Thoracic aorta (tissue), 2 donors: ENCODE measurements at regions not wholly inside any gene's neighbourhood (a gene's known extent, or its start where the extent isn't known, plus 50 kb on each side); places are given as distances from the start of the nearest gene placed in this dataset.

ENCODE experiments used
- ATAC-seq: fragments of 150-250 bp; one replicate; pipeline ENCODE4 v1.8.0; 2017; ENCODE audit warnings: low read depth; ENCODE audit not compliant: insufficient number of reproducible peaks, low FRiP score
- DNase-seq: peaks from one replicate; pipeline ENCODE4 v3.0.0-alpha.2; 2020; ENCODE audit warnings: low spot score
- H3K27ac ChIP-seq, 2 donors: fragments of 200-600 bp; sonication (generic); 1 replicate in 1 of 2; 2 replicates in 1 of 2; pipeline ENCODE4 v1.5.1; 2016; ENCODE audit warnings: mild to moderate bottlenecking in 2 of 2, moderate library complexity in 2 of 2
- H3K27me3 ChIP-seq: fragments of 200-600 bp; sonication (generic); replicated peaks from 2 replicates; pipeline ENCODE4 v1.6.0; 2016; ENCODE audit warnings: mild to moderate bottlenecking; ENCODE audit not compliant: insufficient read depth
- H3K36me3 ChIP-seq: fragments of 200-600 bp; sonication (generic); one replicate; pipeline ENCODE4 v1.5.1; 2016
- H3K4me1 ChIP-seq, 2 donors: fragments of 200-600 bp; sonication (generic); 1 replicate in 1 of 2; 2 replicates in 1 of 2; pipeline versions ENCODE4 v1.5.1 to v1.6.0; 2016; ENCODE audit warnings: low read depth in 2 of 2, mild to moderate bottlenecking in 1 of 2; ENCODE audit not compliant: control insufficient read depth in 1 of 2
- H3K4me3 ChIP-seq: fragments of 200-600 bp; sonication (generic); 2 replicates; pipeline ENCODE4 v1.5.1; 2016; ENCODE audit warnings: mild to moderate bottlenecking
- H3K9me3 ChIP-seq: fragments of 200-600 bp; sonication (generic); 2 replicates; pipeline ENCODE4 v1.5.1; 2016
- TF ChIP-seq, protein P1 (sequence below): fragments of 200-600 bp; sonication (generic); IDR thresholded peaks from one replicate; pipeline ENCODE4 v1.5.1; 2019; ENCODE audit warnings: antibody characterized with exemption

DNA sequence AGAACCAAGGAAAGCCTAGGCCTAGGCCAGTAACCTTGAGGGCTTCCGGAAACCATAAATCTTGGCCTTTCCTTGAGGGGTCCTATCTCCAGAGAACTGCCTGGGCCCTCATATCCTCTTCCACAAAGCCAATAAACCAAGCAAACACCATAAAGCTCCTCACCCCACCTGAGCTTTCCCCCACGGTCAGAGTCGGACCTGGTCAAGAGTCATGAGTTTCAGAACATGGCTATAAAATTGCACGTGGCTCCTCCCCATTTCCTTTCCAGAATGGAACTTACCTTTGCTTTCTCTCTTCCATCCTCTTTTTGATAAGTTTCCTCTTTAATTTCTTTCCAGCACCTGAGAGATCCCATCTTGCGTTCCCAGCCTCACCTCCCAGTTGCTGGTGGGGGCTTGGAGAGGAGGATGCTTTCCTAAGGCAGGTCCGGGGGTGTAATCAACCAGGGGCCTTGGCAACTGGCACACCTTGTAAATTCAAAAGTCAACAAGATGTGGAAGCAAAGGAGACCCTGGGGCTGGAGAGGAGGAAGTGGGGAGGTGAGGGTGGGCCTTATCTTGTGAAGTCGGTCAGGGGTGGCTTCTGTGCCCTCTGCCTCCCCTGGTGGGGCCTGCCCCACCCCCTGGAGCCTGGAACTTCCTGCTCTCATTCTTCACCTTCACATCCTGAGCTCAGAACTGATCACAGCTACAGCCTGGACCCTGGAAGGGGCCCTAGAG is 259.9 kb downstream of the FOXD2 start:
- Histone ChIP-seq H3K27ac (no peak overlapping the region), H3K4me3 (no peak overlapping the region), H3K27me3 (no peaks in the 10 kb centered on the region), H3K4me1 (peaks cover 0 to 8% of the 10 kb centered on the region in 2 donors), H3K36me3 (no peaks in the 10 kb centered on the region), H3K9me3 (no peaks in the 10 kb centered on the region)
- TF ChIP-seq, protein P1, sequence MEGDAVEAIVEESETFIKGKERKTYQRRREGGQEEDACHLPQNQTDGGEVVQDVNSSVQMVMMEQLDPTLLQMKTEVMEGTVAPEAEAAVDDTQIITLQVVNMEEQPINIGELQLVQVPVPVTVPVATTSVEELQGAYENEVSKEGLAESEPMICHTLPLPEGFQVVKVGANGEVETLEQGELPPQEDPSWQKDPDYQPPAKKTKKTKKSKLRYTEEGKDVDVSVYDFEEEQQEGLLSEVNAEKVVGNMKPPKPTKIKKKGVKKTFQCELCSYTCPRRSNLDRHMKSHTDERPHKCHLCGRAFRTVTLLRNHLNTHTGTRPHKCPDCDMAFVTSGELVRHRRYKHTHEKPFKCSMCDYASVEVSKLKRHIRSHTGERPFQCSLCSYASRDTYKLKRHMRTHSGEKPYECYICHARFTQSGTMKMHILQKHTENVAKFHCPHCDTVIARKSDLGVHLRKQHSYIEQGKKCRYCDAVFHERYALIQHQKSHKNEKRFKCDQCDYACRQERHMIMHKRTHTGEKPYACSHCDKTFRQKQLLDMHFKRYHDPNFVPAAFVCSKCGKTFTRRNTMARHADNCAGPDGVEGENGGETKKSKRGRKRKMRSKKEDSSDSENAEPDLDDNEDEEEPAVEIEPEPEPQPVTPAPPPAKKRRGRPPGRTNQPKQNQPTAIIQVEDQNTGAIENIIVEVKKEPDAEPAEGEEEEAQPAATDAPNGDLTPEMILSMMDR = no peak
- ATAC-seq (no peak), DNase-seq (no peak)

DNA sequence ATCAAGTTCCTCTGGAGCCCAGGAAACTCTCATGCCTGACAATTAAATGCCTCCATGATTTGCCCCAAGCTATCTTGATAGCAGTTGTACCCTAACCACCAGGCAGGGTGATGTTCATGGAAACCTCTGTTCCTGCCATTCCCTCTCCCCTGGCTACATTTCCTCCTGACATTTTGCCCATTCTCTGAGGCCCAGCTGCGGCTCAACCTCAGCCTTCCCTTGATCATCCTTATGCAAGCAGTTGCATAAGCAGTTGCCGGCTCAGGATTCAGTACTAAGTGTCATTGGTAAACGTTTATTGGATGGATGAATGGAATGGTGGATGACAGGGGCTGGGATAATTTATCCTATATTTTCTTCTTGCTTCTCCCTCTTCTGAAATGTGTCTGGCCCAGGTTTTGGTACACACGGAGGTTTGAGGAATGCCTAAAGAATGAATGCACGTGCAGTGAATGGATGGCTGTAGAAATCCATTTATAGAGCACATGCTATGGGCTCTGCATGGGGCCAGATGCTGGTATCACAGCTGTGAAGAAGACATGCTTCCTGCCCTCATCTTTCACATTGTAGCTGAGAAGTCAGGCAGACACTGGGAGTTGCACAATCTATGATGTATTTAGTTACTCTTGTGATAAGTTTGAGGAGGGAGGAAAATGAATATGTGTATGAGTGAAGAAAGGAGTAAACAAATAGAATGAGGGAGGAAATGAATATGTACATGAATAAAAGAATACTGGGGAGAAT is 261.8 kb downstream of the FOXD2 start:
- H3K4me1 ChIP-seq = peaks cover 14 to 27% of the 10 kb centered on the region in 2 donors
- no peaks in the 10 kb centered on the region for H3K27me3 ChIP-seq
- no peak overlapping the region for H3K4me3 ChIP-seq
- TF ChIP-seq, protein P1 = no peak
- H3K36me3 ChIP-seq = no peaks in the 10 kb centered on the region
- DNase-seq = no peak
- no peaks in the 10 kb centered on the region for H3K9me3 ChIP-seq
- no peak overlapping the region for H3K27ac ChIP-seq
- ATAC-seq = no peak

DNA sequence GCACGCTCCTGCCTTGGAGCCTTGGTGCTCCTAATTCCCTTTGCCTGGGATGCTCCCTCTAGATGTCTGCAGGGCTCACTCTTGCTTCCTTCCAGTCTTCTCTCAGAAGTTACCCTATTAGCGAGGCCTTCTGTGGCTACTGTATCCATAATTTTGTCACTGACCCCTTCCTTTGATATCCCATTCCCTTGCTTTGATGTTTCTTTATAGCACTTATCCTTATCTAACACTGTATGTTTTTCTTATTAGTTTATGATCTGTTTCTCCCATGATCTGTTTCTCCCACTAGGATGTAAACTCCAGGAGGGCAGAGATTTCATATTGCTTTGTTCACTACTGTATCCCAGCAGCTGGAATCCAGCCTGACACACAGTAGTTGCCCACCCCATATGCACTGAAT is 263.4 kb downstream of the FOXD2 start:
- DNase-seq (no peak), ATAC-seq (no peak)
- no peaks in the 10 kb centered on the region for H3K27me3 ChIP-seq
- no peak overlapping the region for H3K4me3 ChIP-seq
- TF ChIP-seq, protein P1 = no peak
- H3K36me3 ChIP-seq = no peaks in the 10 kb centered on the region
- no peaks in the 10 kb centered on the region for H3K9me3 ChIP-seq
- H3K27ac ChIP-seq = no peak overlapping the region
- peaks cover 14 to 27% of the 10 kb centered on the region in 2 donors for H3K4me1 ChIP-seq

GRCh38 chr1:47701741-47702515 is 264.1 kb downstream of the FOXD2 start:
- DNase-seq = no peak

More at GRCh38 chr1:47701741-47702515, 264.1 kb downstream of the FOXD2 start:
- Histone ChIP-seq H3K4me1 (peaks cover 14 to 27% of the 10 kb centered on the region in 2 donors), H3K27ac (no peak overlapping the region), H3K36me3 (no peaks in the 10 kb centered on the region), H3K27me3 (no peaks in the 10 kb centered on the region), H3K9me3 (no peaks in the 10 kb centered on the region), H3K4me3 (no peak overlapping the region)
- TF ChIP-seq, protein P1 = no peak
- ATAC-seq = no peak
